HUES64 (cell line): ENCODE measurements at regions not wholly inside any gene's neighbourhood (a gene's known extent, or its start where the extent isn't known, plus 50 kb on each side); places are given as distances from the start of the nearest gene placed in this dataset.

Experiments used
- H3K27ac ChIP-seq: 2 replicates; pipeline ENCODE4 v1.7.0; 2013; ENCODE audit warnings: low read depth, low read length, inconsistent platforms
- H3K27me3 ChIP-seq: 2 replicates; pipeline ENCODE4 v1.6.1; 2013; ENCODE audit warnings: mild to moderate bottlenecking, low read length; ENCODE audit not compliant: insufficient read depth
- H3K36me3 ChIP-seq: 2 replicates; pipeline ENCODE4 v1.6.1; 2013; ENCODE audit warnings: mild to moderate bottlenecking, low read length; ENCODE audit not compliant: insufficient read depth
- H3K4me1 ChIP-seq: 2 replicates; pipeline ENCODE4 v1.6.1; 2013; ENCODE audit warnings: mild to moderate bottlenecking, low read length, moderate library complexity; ENCODE audit not compliant: insufficient read depth
- H3K4me3 ChIP-seq: 2 replicates; pipeline ENCODE4 v1.5.1; 2013; ENCODE audit warnings: mild to moderate bottlenecking, low read length, moderate library complexity
- H3K9ac ChIP-seq: 2 replicates; pipeline ENCODE4 v1.6.1; 2013; ENCODE audit warnings: mild to moderate bottlenecking, low read depth, low read length
- H3K9me3 ChIP-seq: 2 replicates; pipeline ENCODE4 v1.6.1; 2013; ENCODE audit warnings: low read depth, low read length; ENCODE audit not compliant: insufficient read depth
- whole genome bisulfite sequencing: fragments of 150-250, 120-280 bp; methylation state at CpG from one replicate; pipeline ENCODE4 v1.1.7; 2013; ENCODE audit warnings: missing lambda C conversion rate; 5-methylcytosine and 5-hydroxymethylcytosine counted together

DNA sequence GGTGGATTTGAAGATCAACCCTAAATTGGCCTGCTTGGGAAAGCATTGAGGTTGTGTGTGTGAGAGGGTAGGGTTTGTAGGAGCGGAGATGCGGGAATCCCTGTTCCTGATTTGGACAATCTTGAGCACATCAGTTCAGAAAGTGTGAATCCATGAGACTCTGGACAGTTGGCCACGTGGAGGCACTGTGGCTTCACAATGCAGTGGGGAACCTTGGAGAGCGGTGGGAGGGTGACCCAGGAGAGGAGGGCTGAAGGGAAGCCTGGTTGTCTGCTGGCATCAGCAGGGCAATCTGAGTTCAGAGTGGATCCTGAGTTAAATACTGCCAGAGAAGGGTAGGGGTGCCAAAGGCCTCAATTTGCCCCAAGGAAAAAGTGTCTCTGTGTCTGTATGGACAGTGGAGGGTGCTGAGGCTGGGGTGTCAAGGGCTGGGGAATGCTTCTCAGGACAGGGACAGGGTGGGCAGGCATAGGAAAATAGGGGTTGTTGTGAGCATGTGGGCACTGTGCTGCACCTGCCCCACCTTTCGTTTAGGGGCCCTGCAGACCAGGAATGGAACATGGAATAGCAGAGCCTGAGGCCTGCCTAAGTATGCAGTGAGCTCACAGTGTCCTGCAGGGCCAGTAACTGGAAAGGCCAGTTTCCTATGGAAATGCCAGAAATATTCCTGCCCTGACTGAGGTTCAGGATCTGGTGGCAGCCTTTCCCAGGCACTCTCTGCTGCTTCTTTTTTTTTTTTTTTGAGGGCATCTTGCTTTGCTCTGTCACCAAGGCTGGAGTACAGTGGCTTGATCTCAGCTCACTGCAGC is 162.9 kb upstream of the PRSS58 start:
- Histone ChIP-seq H3K36me3 (no peaks in the 10 kb centered on the region), H3K9ac (no peak overlapping the region), H3K4me3 (no peak overlapping the region), H3K4me1 (0 out of 2 replicates have a peak, but pooled peaks cover 8% of the 10 kb centered on the region), H3K27me3 (no peaks in the 10 kb centered on the region), H3K27ac (no peak overlapping the region), H3K9me3 (no peaks in the 10 kb centered on the region)
- 73% methylated on average over 5 of the region's 5 CpGs for WGBS

DNA sequence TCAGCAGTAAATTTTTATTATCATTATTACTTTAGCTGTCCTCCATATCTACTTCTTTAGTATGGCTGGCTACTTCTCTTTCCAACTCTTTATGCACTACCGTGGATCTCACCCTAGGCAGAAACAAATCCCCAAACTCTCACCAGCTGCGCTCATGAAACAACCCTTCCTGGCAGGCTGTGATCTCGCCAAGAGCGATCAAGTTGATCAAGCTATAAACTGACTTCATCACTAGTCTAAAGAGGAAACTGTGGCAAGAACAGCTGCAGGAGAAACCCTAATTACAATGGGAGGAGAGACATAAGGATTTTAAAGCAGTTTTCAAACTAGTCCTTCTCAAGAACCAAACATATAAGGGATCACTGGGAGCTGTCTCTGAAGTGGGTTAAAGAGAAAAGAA is 160.5 kb upstream of the PRSS58 start:
- Histone ChIP-seq H3K4me1 (0 out of 2 replicates have a peak, but pooled peaks cover 8% of the 10 kb centered on the region), H3K36me3 (no peaks in the 10 kb centered on the region), H3K4me3 (no peak overlapping the region), H3K27me3 (no peaks in the 10 kb centered on the region), H3K9ac (no peak overlapping the region), H3K27ac (no peak overlapping the region), H3K9me3 (no peaks in the 10 kb centered on the region)
- WGBS: 89% methylated on average over 4 of the region's 4 CpGs

DNA sequence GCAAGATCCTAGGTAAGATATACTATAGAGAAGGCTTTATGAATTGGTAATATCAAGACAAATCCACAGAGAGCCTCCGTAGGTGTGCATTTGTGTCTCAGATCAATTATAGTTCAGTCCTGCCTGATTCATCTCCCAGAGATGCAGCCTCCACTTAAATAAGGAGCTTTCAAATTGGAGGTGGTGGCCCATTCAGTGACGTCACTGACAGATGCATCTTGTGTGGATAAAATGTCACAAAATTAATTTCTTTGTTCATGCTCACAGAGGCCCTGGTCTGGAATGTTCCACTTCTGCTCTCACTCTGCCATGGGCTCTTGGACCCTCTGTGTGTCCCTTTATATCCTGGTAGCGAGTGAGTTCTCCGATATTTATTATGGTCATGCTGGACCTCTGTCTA is 157.1 kb upstream of the PRSS58 start:
- Histone ChIP-seq H3K4me1 (0 out of 2 replicates have a peak, but pooled peaks cover 8% of the 10 kb centered on the region), H3K27ac (no peak overlapping the region), H3K9ac (no peak overlapping the region), H3K36me3 (no peaks in the 10 kb centered on the region), H3K27me3 (no peaks in the 10 kb centered on the region), H3K4me3 (no peak overlapping the region), H3K9me3 (no peaks in the 10 kb centered on the region)
- WGBS: 92% methylated on average over 4 of the region's 4 CpGs

DNA sequence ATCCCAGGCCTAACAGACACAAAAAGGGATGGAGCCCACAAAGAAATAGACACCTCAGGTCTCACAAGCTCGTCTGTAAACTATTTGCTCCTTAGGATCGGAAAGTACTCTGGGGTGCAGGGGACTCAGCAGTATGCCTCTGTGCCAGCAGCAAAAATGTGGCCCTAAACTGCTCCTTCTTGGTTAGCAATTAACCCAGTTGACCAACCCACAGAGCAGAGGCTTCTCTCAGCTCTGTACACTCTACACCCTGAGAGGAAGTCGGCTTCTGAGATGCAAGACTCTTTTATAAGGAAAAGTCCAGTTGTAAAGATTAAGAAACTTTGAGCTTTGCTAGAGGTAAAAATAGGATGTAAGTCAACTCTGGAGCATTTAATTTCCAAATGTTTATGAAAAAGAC is 156.3 kb upstream of the PRSS58 start:
- Histone ChIP-seq H3K4me1 (0 out of 2 replicates have a peak, but pooled peaks cover 8% of the 10 kb centered on the region), H3K9me3 (no peaks in the 10 kb centered on the region), H3K27me3 (no peaks in the 10 kb centered on the region), H3K27ac (no peak overlapping the region), H3K36me3 (no peaks in the 10 kb centered on the region), H3K4me3 (no peak overlapping the region), H3K9ac (no peak overlapping the region)
- 92% methylated on average over 3 of the region's 3 CpGs for WGBS

DNA sequence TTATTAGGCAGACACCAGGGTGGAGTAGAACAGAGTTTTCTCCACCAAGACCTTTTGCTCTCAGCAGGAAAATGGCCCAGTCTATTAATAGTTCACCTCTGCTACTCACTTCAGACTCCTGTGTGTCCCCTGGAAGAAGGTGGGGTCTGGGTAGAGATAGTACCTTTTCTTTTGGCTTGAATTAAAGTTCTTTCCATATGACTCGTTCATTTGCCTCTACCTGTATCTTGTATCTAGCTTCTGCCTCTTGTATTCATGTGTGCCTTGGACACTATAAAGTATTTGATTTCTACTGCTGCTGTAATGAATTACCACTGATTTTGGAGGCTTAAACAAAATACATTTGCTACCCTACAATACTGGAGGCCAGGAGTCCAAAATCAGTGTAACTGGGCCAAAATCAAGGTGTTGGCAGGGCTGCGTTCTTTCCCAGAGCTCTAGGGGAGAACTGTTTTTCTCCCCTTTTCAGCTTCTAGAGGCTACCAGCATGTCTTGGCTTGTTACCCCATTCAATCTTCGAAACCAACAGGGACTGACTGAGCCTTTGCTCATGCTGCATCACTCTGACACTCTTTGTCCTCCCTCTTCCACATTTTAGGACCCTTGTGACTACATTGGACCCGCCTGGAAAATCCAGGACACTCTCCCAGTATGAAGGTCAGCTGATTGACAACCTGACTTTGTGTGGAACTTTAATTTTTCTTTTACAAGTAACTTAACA is 155.6 kb upstream of the PRSS58 start:
- Histone ChIP-seq H3K4me1 (0 out of 2 replicates have a peak, but pooled peaks cover 5% of the 10 kb centered on the region), H3K9ac (no peak overlapping the region), H3K4me3 (no peak overlapping the region), H3K36me3 (no peaks in the 10 kb centered on the region), H3K27ac (no peak overlapping the region), H3K27me3 (no peaks in the 10 kb centered on the region), H3K9me3 (no peaks in the 10 kb centered on the region)
- 93% methylated on average over 3 of the region's 4 CpGs for WGBS

DNA sequence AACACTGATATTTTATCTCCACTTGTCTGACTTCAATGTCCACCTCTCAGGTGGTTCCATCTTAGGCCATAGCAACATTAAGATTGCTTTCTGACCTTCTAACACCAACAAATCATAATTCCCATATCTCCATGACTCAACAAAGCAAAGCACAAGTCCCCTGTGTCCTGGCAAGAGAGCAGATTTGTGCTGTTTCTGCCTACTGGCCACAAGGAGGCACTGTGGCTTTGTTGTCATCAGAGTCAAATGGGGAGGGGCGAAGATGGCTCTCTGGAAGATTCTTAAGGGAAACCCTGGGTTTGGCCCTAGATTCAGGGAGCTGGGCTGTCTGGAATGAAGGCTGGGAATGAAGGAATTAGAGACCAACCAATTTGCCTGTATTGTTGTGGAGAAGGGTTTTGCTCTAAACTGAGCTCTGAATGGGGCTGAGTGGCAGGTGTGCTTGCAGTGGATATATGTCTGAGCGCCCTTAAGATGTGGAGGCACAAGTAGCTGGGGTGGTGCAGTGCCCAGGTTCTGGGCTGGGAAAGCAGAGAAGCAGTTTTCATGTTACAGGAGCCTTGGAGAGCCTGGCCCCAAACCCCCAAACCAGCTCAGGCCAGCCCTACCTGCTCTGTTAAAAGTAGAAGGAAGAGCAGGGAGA is 154.8 kb upstream of the PRSS58 start:
- WGBS: 78% methylated on average over 2 of the region's 2 CpGs
- Histone ChIP-seq H3K9ac (no peak overlapping the region), H3K36me3 (no peaks in the 10 kb centered on the region), H3K27me3 (no peaks in the 10 kb centered on the region), H3K9me3 (no peaks in the 10 kb centered on the region), H3K27ac (no peak overlapping the region), H3K4me1 (0 out of 2 replicates have a peak, but pooled peaks cover 4% of the 10 kb centered on the region), H3K4me3 (no peak overlapping the region)

DNA sequence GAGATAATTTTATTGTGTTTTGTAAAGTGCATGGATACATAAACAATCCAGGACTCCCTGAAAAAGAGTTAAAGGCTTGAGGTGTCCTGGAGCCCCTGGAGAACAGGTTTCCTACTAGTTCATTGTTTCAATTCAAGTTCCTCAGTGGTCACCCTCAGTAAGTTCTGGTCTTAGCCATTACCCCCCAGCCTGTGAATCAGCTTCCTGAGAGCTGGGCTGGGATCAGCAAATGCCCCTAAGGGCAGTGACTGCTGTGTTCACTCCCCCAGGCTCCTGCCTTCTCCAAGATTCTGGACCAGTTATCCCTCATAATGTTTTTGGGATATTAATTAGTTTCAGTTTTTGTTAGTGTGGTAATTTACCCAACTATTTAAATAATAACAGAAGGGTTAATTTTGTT is 151.6 kb upstream of the PRSS58 start:
- H3K4me3 ChIP-seq: no peak overlapping the region
- no peaks in the 10 kb centered on the region for H3K27me3 ChIP-seq
- no peak overlapping the region for H3K9ac ChIP-seq
- H3K4me1 ChIP-seq: no peaks in the 10 kb centered on the region
- no peak overlapping the region for H3K27ac ChIP-seq
- H3K36me3 ChIP-seq: no peaks in the 10 kb centered on the region
- H3K9me3 ChIP-seq: no peaks in the 10 kb centered on the region

DNA sequence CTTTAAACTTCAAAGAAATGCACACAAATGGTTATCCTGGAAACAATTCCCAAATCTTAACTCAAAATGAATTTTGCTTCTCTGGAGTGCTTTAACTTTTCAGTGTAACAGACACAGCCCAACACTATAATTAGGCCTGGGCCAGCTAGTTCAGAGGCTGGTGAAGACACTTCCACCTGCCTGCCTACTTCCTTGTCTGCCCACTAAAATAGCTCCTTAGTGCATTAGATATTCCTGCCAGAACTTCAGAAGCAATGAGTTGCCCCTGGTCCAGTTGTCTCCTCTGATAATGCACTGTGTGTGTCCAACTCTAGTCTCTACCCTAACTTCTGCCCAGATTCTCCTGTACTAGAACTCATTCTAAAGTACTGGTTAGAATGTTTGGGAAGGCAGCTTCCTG is 150.9 kb upstream of the PRSS58 start:
- Histone ChIP-seq H3K4me3 (no peak overlapping the region), H3K9ac (no peak overlapping the region), H3K27ac (no peak overlapping the region), H3K27me3 (no peaks in the 10 kb centered on the region), H3K9me3 (no peaks in the 10 kb centered on the region), H3K4me1 (no peaks in the 10 kb centered on the region), H3K36me3 (no peaks in the 10 kb centered on the region)

DNA sequence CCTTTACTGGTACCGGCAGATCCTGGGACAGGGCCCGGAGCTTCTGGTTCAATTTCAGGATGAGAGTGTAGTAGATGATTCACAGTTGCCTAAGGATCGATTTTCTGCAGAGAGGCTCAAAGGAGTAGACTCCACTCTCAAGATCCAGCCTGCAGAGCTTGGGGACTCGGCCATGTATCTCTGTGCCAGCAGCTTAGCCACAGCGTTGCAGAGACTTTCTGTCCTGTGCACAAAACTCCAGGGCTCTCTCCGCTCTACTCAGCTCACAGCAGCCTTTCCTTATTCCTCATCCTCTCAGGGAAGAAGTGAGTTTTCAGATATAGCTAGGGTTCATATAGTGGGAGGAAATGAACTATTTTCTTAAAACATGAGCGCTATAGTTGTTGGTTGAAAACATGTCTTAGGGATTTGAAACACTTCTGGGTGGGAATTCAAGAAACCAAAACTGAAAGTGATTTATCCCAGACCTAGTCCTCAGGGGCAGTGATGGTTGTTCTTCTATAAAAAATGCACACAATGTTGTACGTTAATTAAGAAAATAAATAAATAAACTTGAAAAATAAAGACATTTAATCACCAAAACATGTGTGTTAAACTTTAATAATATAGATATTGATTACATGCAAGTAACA is 150.2 kb upstream of the PRSS58 start:
- Histone ChIP-seq H3K4me3 (no peak overlapping the region), H3K4me1 (no peaks in the 10 kb centered on the region), H3K27me3 (no peaks in the 10 kb centered on the region), H3K27ac (no peak overlapping the region), H3K36me3 (no peaks in the 10 kb centered on the region), H3K9ac (no peak overlapping the region), H3K9me3 (no peaks in the 10 kb centered on the region)
- 95% methylated on average over 6 of the region's 8 CpGs for WGBS

DNA sequence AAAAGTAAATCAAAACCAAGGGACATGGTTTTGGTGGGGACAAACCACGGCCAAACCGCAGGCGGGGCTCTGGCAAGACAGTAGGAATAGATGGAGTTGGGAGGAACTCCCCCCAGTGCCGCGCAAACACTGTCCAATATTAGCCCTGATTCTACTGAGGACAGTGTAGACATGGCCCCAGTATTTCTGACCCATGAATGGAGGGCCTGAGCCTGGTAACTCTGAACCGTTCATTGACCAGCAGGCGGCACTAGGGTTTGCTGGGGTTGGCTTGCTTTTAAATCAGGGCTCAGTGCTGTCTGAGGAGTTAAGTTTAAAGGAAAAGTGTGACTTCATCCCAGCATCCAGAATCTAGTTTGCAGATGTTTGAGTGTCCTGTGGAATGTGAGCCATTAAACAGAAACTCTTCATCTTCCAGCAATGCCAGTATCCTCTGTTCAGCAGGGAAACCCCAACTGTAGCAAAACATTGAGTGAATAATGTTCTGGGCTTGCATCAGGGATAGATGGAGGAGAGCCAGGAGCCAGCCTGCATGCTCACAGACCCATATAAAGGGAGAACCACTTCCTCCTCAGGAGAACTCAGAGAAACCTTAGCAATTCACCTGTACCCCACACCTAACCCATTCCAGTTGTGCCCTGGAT is 147.4 kb upstream of the PRSS58 start:
- H3K27ac ChIP-seq: no peak overlapping the region
- no peaks in the 10 kb centered on the region for H3K27me3 ChIP-seq
- WGBS: 89% methylated on average over 7 of the region's 7 CpGs
- no peak overlapping the region for H3K4me3 ChIP-seq
- no peak overlapping the region for H3K9ac ChIP-seq
- no peaks in the 10 kb centered on the region for H3K9me3 ChIP-seq
- H3K36me3 ChIP-seq: no peaks in the 10 kb centered on the region
- no peaks in the 10 kb centered on the region for H3K4me1 ChIP-seq
